ENCODE measurements at regions not wholly inside any gene's neighbourhood (a gene's known extent, or its start where the extent isn't known, plus 50 kb on each side); places are given as distances from the start of the nearest gene placed in this dataset.
A peak's percentile ranks its signal among the peaks of the same experiment; 100 is the strongest.

DNA sequence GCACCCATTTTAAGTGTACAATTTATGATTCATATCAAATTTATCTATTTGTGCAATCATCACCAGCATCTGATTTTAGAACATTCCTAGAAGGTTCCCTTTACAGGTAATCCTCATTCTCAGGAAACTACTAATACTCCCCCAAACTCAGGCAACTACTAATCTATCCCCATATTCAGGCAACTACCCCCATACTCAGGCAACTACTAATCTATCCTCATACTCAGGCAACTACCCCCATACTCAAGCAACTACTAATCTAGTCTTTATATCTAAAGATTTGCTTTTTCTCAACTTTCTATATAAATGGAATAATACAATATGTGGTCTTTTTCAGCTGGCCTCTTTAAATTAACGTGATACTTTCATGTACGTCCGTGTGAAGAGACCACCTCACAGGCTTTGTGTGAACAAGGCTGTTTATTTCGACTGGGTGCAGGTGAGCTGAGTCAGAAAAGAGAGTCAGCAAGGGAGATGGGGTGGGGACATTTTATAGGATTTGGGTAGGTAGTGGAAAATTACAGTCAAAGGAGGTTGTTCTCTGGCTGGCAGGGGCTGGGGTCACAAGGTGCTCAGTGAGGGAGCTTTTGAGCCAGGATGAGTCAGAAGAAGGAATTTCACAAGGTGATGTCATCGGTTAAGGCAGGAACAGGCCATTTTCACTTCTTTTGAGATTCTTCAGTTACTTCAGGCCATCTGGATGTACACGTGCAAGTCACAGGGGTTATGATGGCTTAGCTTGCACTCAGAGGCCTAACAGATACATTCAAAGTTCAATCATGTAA is 1444.5 kb upstream of the CADM2 start:
- DNase-seq (ENCODE audit: low spot score) = peak; percentile 77

DNA sequence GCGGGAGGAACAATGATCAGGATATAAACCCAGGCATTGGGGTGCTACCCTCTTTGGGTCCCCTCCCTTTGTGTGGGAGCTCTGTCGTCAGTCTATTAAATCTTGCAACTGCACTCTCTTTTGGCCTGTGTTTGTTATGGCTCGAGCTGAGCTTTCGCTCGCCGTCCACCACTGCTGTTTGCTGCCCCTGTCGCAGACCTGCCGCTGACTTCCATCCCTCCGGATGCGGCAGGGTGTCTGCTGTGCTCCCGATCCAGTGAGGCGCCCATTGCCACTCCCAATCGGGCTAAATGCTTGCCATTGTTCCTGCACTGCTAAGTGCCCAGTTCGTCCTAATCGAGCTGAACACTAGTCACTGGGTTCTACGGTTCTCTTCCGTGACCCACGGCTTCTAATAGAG is 1443.7 kb upstream of the CADM2 start:
- no peak for DNase-seq (ENCODE audit: low spot score)

DNA sequence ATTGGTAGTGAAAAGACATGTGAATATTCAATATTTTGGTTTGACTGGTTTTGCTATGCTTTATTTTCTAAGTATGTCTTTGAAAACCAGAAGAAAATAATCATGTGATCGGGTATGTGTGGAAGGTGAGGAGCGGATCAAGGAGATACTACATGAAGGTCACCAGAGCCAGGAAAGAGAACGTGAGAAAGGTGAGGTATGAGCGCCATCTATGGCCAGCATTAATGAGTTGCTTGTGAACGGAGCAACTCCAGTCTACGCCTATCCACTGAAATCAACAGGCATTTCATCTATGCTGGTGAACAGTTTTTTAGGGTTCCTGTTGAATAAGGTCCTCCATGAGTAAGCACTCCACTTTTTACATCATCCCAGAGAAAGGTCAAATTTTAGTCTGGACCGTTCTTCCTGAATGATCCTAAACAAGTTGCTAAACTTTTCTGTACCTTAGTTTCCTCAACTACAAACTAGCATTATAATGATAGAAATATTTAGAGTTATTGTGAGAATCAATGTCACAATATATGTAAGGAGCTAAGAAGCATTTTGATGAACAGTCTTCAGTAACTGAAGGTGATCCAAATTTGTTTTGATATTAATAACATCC is 1435.2 kb upstream of the CADM2 start:
- peak; percentile 69 for DNase-seq (ENCODE audit: low spot score)

DNA sequence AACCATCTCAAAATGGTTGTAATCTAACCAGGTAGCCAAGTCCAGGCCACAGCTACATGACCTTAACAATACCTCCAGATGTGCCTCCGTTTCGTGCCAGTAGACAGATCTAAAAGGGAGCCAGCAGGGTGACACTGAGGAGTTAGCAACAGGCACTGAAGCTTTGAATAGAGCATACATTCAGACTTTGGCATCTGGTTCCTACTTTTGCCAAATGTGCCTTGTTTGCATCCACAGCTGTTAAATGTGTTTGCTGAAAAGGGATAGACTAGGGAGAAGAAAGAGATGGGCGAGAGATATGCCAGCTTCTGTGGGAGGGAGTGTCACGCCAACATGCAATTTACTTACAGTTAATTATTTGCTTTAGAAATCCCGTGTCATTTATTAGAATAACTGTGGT is 1433.9 kb upstream of the CADM2 start:
- no peak for DNase-seq (ENCODE audit: low spot score)

DNA sequence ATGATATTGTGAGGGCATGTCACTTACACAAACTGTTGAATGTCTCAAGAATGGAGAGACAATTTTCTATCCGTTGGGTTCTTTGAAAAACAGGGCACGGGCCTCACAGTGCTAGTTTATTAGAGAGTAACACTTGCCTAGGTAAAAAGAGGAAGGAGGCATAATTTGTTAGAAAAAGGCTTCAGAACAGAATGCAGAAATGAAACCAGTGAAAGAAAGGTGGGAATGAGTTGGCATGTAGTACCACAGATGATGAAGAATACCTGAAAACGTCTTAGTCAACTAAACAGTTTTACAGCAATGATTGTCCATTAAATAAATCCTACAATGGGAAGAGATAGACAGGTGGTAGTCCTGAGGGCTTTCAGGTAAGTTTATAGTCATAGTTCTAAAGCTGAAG is 1399.7 kb upstream of the CADM2 start:
- DNase-seq (ENCODE audit: low spot score) = no peak

- no peak for DNase-seq (ENCODE audit: low spot score)
Measured at GRCh38 chr3:83567935-83568334, 1390.9 kb upstream of the CADM2 start.

DNA sequence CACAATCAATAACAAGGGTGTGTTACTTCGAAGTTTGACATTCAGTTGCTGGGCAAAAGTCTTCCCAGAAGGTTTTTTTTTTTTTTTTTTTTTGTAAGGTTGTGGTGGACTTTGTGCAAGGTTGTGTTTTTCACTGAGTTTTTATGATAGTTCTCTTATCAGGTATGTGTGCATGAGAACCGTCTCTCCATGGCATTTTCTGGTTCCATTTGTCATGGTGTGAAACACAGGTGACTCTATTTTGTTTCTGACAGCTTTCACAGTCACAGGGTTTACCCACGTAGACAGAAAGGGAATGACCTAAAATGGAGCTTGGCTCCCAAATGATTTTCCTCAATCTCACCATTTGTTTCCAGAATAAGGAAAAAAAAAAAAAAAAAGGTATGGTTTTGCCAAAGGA is 1377.2 kb upstream of the CADM2 start:
- DNase-seq (ENCODE audit: low spot score) = no peak

- no peak for DNase-seq (ENCODE audit: low spot score)
Measured at GRCh38 chr3:83601704-83602103, 1357.1 kb upstream of the CADM2 start.

GRCh38 chr3:83622526-83622925 is 1336.3 kb upstream of the CADM2 start:
- no peak for DNase-seq (ENCODE audit: low spot score)

DNA sequence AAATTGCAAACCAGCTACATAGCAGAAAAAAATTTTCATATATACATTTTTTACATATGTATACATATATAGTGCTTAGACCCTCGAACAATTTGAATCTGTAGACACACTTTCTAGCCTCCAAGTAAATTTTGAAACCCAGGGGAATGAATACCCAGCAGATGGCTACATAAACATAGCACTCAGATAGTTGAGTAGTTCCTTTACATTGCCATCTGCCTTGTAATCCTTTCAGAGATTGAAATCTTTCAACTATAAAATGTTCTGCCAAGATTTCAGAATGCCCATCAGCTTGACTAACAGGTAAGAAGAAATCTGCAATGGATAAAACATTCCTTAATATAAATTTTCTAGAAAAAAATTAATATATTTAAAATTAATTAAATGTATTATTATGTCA is 1333.5 kb upstream of the CADM2 start:
- no peak for DNase-seq (ENCODE audit: low spot score)

- DNase-seq (ENCODE audit: low spot score) = no peak
Measured at GRCh38 chr3:83628471-83628870, 1330.3 kb upstream of the CADM2 start.

DNA sequence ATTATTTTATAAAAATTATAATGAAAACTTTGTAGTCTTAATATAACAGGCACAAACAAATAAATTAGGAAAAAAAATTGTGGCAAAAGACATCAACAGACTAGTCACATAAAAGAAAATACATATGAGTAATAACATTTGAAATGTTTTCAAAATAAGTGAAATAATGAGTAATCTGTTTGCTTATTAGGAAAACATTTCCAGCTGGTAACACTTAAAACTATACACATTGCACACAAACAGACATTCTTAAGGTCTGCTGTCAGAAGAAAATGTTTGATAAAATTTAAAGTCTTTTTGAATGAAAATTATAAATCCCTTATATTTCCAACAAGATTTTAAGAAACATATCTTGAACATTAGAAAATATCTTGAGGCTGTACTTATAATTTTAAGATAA is 1326.3 kb upstream of the CADM2 start:
- DNase-seq (ENCODE audit: low spot score) = no peak

DNA sequence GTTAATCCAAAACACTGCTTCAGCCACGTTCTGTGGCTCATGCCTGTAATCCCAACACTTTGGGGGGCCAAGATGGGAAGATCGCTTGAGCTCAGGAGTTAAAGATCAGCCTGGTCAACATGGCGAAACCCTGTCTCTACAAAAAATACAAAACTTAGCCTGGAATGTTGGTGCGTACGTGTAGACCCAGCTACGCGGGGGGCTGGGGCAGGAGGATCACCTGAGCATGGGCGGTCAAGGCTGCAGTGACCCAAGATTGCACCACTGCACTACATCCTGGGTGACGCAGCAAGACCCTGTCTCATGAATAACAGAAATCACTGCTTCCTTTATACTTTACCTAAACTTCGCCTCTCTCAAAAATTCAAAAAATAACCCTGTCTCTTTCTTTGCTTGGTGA is 1325.0 kb upstream of the CADM2 start:
- DNase-seq (ENCODE audit: low spot score) = no peak

DNA sequence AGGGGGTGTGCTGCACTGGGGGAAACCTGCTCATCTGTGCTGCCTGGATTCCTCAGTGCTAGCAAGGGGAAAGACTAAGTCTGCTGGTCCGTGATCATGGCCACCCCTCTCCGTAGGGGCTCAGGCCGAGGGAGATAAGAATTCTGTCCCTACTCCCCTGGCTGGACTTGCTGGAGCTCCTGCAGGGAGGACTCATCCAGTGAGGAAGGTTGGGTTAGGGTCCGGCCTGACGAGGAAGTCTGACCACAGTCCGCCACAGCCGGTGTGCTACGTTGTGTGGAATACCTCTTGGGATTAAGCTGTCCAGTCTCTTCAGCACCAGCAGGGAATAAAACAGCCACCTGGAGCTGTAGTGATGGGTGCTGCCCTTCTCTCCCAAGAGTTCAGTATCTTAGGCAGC is 1309.1 kb upstream of the CADM2 start:
- DNase-seq (ENCODE audit: low spot score) = no peak

DNA sequence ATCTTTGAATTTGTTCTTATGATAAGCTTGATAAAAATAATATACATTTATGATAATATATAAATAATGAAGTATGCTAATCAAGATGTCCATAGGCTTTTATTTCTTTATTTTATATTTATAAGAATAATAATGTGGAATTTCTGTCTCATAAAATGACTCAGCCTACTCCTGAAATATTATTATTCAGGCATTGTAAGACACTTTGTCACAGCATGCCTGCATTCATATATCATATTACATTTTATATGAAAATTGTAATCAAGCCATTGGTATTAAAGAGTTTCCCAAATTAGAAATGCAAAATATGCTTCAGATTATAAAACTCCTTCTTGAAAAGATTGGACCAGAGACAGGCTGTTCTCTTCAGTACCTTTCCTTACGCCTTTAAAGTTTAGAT is 1303.7 kb upstream of the CADM2 start:
- no peak for DNase-seq (ENCODE audit: low spot score)

DNA sequence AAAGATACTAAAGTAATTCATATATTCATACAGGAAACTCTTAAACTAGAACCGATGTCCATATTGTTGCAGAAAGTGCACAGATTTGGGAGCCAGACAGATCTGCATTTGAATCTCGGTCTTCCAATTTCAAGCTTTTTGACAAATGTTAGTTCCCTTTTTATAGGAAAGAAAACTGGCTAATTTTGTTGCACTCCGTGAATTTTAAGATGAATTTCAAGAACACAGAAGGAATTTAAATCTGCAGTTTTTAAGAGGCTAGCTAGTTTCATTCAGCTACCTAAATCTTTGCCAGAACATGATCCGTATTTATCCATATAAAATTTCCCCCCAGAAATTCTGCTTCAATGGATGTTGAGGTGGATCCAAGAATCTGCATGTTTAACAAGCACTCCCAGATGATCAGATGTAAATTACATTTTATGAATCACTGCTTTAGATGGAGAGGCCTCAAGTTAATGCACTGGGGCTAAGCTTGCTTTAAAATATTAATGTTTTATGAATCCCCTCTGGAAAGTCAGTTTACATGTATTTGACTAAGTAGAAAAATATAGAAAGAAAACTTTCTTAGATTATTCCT is 1296.3 kb upstream of the CADM2 start:
- no peak for DNase-seq (ENCODE audit: low spot score)

- DNase-seq (ENCODE audit: low spot score) = no peak
Measured at GRCh38 chr3:83670416-83670815, 1288.4 kb upstream of the CADM2 start.

- no peak for DNase-seq (ENCODE audit: low spot score)
Measured at GRCh38 chr3:83683937-83684598, 1274.7 kb upstream of the CADM2 start.

GRCh38 chr3:83706669-83707068 is 1252.1 kb upstream of the CADM2 start:
- no peak for DNase-seq (ENCODE audit: low spot score)

DNA sequence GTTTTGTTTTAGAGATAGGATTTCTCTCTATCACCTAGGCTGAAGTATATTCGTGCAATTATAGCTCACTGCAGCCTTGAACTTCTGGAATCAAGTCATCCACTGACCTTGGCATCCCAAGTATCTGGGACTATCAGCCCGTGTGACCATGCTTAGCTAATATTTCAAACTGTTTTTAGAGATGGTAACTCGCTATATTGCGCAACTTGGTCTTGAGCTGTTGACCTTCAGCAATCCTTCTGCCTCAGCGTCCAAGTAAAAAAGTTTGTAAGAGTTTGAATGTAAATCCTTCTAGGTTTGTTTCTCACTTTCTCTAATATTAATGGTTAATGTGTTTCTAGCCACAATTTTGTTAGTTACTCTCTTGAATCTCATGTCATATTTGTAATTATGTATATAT is 1243.5 kb upstream of the CADM2 start:
- no peak for DNase-seq (ENCODE audit: low spot score)

DNA sequence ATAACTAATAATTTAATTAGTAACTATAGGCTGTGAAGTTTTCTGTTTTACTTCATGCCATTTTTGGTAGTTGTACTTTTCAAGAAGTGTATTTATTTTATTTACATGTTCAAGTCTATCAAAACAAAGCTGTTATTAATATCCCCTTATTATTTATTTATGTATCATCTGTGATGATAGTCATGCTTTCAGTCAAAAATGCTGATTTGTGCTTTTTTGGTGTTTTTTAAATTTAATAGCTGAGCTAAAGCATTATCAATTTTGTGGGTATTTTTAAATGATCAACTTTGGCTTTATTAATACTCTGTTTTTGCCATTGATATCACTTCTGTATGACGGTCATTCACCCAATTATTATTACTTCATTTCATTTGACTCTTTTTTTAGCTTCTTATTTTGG is 1229.2 kb upstream of the CADM2 start:
- no peak for DNase-seq (ENCODE audit: low spot score)

DNA sequence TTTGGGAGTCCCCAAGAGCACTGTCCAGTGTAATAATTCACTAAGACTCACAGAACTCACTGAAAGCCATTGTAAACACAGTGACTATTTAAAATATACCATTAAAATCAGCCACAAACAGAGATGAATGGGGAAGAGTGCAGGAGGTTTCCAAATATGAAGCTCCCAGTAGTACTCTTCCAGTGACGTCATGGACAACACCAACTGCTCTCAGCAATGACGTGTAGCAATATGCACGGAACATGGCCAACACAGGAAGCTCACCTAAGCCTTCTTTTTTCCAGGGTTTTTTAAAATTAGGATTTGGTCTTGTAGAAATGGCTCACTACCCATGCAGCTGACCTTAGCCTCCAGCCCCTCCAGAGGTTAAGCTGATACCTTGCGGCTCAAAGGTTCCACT is 1224.1 kb upstream of the CADM2 start:
- no peak for DNase-seq (ENCODE audit: low spot score)

GRCh38 chr3:83738202-83738601 is 1220.6 kb upstream of the CADM2 start:
- no peak for DNase-seq (ENCODE audit: low spot score)

Data from kidney tubule cell (primary cell).